Endodermal cell (in vitro differentiated cells): ENCODE measurements at regions not wholly inside any gene's neighbourhood (a gene's known extent, or its start where the extent isn't known, plus 50 kb on each side); places are given as distances from the start of the nearest gene placed in this dataset.

ENCODE experiments used
- DNase-seq: peaks from one replicate; pipeline ENCODE4 v3.0.0-alpha.2; 2017
- H3K27ac ChIP-seq: 2 replicates; pipeline ENCODE4 v1.5.1; 2013; ENCODE audit warnings: mild to moderate bottlenecking, low read depth, low read length, moderate library complexity
- H3K27me3 ChIP-seq: 2 replicates; pipeline ENCODE4 v1.6.1; 2013; ENCODE audit warnings: mild to moderate bottlenecking, low read length, moderate library complexity; ENCODE audit not compliant: insufficient read depth, control insufficient read depth, poor library complexity, severe bottlenecking
- H3K36me3 ChIP-seq: 2 replicates; pipeline ENCODE4 v1.7.0; 2013; ENCODE audit warnings: mild to moderate bottlenecking, low read length, moderate library complexity; ENCODE audit not compliant: control insufficient read depth, insufficient read depth
- H3K4me1 ChIP-seq: one replicate; pipeline ENCODE4 v1.7.0; 2013; ENCODE audit warnings: low read length; ENCODE audit not compliant: control insufficient read depth, insufficient read depth
- H3K4me3 ChIP-seq: 2 replicates; pipeline ENCODE4 v1.5.1; 2013; ENCODE audit warnings: mild to moderate bottlenecking, low read length, moderate library complexity
- H3K9ac ChIP-seq: 2 replicates; pipeline ENCODE4 v1.6.1; 2013; ENCODE audit warnings: mild to moderate bottlenecking, low read length, moderate library complexity; ENCODE audit not compliant: poor library complexity, severe bottlenecking; ENCODE audit errors: extremely low read depth
- H3K9me3 ChIP-seq: 2 replicates; pipeline ENCODE4 v1.6.1; 2013; ENCODE audit warnings: mild to moderate bottlenecking, low read length, moderate library complexity; ENCODE audit not compliant: control insufficient read depth
- H3K27ac Mint-ChIP-seq: 2 replicates; pipeline ENCODE4 v1.8.0; 2020; ENCODE audit warnings: mixed read lengths
- H3K27me3 Mint-ChIP-seq: 2 replicates; pipeline ENCODE4 v1.8.0; 2021; ENCODE audit warnings: mild to moderate bottlenecking, mixed read lengths; ENCODE audit not compliant: insufficient read depth
- H3K36me3 Mint-ChIP-seq: 2 replicates; pipeline ENCODE4 v1.8.0; 2020; ENCODE audit warnings: low read depth, mixed read lengths
- H3K4me1 Mint-ChIP-seq: 2 replicates; pipeline ENCODE4 v1.8.0; 2020; ENCODE audit warnings: mixed read lengths
- H3K4me3 Mint-ChIP-seq: 2 replicates; pipeline ENCODE4 v1.8.0; 2020; ENCODE audit warnings: mild to moderate bottlenecking, moderate library complexity, mixed read lengths
- H3K9me3 Mint-ChIP-seq: 2 replicates; pipeline ENCODE4 v1.8.0; 2020; ENCODE audit warnings: mild to moderate bottlenecking, mixed read lengths
- CTCF ChIP-seq: fragments of 200-600 bp; sonication (generic); conservative IDR thresholded peaks from 2 replicates; pipeline ENCODE4 v1.5.0; 2021; ENCODE audit warnings: antibody characterized with exemption, mild to moderate bottlenecking
- WGBS, 2 experiments: methylation state at CpG; one replicate each; pipeline versions ENCODE4 v1.1.5 to v1.1.7; 2013; ENCODE audit warnings: missing lambda C conversion rate in 2 of 2, mixed read lengths in 1 of 2; ENCODE audit not compliant: insufficient coverage in 1 of 2, insufficient read length in 1 of 2; 5-methylcytosine and 5-hydroxymethylcytosine counted together

- no peaks in the 10 kb centered on the region for H3K4me1 Mint-ChIP-seq
- no peak overlapping the region for H3K4me3 ChIP-seq
- TF ChIP-seq CTCF: no peak
- no peaks in the 10 kb centered on the region for H3K36me3 ChIP-seq
- no peaks in the 10 kb centered on the region for H3K27me3 Mint-ChIP-seq
- H3K27ac ChIP-seq: no peak overlapping the region
- H3K4me1 ChIP-seq: no peaks in the 10 kb centered on the region
- no peak overlapping the region for H3K9ac ChIP-seq
- H3K4me3 Mint-ChIP-seq: no peak overlapping the region
- no peaks in the 10 kb centered on the region for H3K36me3 Mint-ChIP-seq
- 95% methylated on average over 19 to 27 of the region's 27 CpGs for WGBS, 2 experiments
- peak; percentile 20 for DNase-seq
- H3K27ac Mint-ChIP-seq: no peak overlapping the region
- no peaks in the 10 kb centered on the region for H3K27me3 ChIP-seq
- no peaks in the 10 kb centered on the region for H3K9me3 ChIP-seq
- H3K9me3 Mint-ChIP-seq: no peaks in the 10 kb centered on the region
Measured at GRCh38 chr7:156000601-156001396, 188.5 kb upstream of the SHH start.

- peak; percentile 22 for DNase-seq
- no peaks in the 10 kb centered on the region for H3K27me3 ChIP-seq
- 94 to 96% methylated on average over 27 to 29 of the region's 29 CpGs for WGBS, 2 experiments
- no peaks in the 10 kb centered on the region for H3K27me3 Mint-ChIP-seq
- no peak overlapping the region for H3K9ac ChIP-seq
- H3K36me3 Mint-ChIP-seq: no peaks in the 10 kb centered on the region
- no peaks in the 10 kb centered on the region for H3K4me1 ChIP-seq
- TF ChIP-seq CTCF: no peak
- H3K9me3 ChIP-seq: no peaks in the 10 kb centered on the region
- H3K27ac ChIP-seq: no peak overlapping the region
- H3K4me3 ChIP-seq: no peak overlapping the region
- peak overlapping the region; percentile 48 for H3K27ac Mint-ChIP-seq
- no peaks in the 10 kb centered on the region for H3K4me1 Mint-ChIP-seq
- H3K36me3 ChIP-seq: no peaks in the 10 kb centered on the region
- H3K9me3 Mint-ChIP-seq: no peaks in the 10 kb centered on the region
- no peak overlapping the region for H3K4me3 Mint-ChIP-seq
Measured at GRCh38 chr7:155999631-156000489, 187.6 kb upstream of the SHH start.

GRCh38 chr7:155998766-155999630 is 186.7 kb upstream of the SHH start:
- peak; percentile 31 for DNase-seq
- Mint-ChIP-seq H3K27me3 (no peaks in the 10 kb centered on the region), H3K27ac (no peak overlapping the region), H3K9me3 (no peaks in the 10 kb centered on the region), H3K4me3 (no peak overlapping the region), H3K36me3 (no peaks in the 10 kb centered on the region), H3K4me1 (no peaks in the 10 kb centered on the region)
- WGBS, 2 experiments: 91 to 95% methylated on average over 12 to 25 of the region's 25 CpGs
- Histone ChIP-seq H3K9ac (no peak overlapping the region), H3K4me3 (no peak overlapping the region), H3K27me3 (no peaks in the 10 kb centered on the region), H3K4me1 (no peaks in the 10 kb centered on the region), H3K27ac (no peak overlapping the region), H3K36me3 (no peaks in the 10 kb centered on the region), H3K9me3 (no peaks in the 10 kb centered on the region)
- TF ChIP-seq CTCF: no peak
